HCT116 (cell line): ENCODE measurements at regions not wholly inside any gene's neighbourhood (a gene's known extent, or its start where the extent isn't known, plus 50 kb on each side); places are given as distances from the start of the nearest gene placed in this dataset.

Experiments used
- ATAC-seq: fragments of 200-7000 bp; cut with Tn5 transposase; 2 replicates; pipeline ENCODE4 v1.9.1; 2020; ENCODE audit warnings: mild to moderate bottlenecking, moderate library complexity
- BruUV-seq: library from RNA; stranded (reverse); fragments of 400-500 nt; replicated peaks from 2 replicates; lab custom pipeline; 2021; lab: Mats Ljungman, UMichigan
- CTCF ChIA-PET: fragments of 300-600 bp; sonication (Branson Sonifier 250); formaldehyde crosslinking; loops from one replicate; lab custom pipeline; 2021; ENCODE audit warnings: antibody characterized with exemption; lab: Charles Lee
- POLR2A ChIA-PET: fragments of 300-600, 350-600 bp; sonication (Branson Sonifier 250); formaldehyde crosslinking; loops from one replicate; lab custom pipeline; 2021; ENCODE audit warnings: antibody characterized with exemption; lab: Charles Lee
- RAD21 ChIA-PET, 2 experiments: fragments of 300-600 bp; sonication (Branson Sonifier 250); formaldehyde crosslinking; loops; one replicate each; lab custom pipeline; 2023; ENCODE audit warnings: low total read pairs in 2 of 2; ENCODE audit not compliant: uncharacterized antibody in 2 of 2, unreplicated experiment in 2 of 2, low non-redundant PET in 1 of 2; lab: Charles Lee
- DNase-seq: peaks from one replicate; pipeline ENCODE4 v3.0.0-alpha.2; 2010; ENCODE audit warnings: low read depth, low spot score
- H2AFZ ChIP-seq: fragments of 200-600 bp; shearing (Covaris generic), sonication (generic); 2 replicates; pipeline ENCODE4 v1.6.1; 2017; ENCODE audit warnings: low read depth, mixed run types, mixed read lengths, antibody characterized with exemption, low read length; ENCODE audit not compliant: poor library complexity, severe bottlenecking
- H3K27ac ChIP-seq: 2 replicates; pipeline ENCODE4 v1.5.1; 2012; ENCODE audit warnings: low read depth, low read length
- H3K27me3 ChIP-seq: fragments of 200-600 bp; sonication (generic); 2 replicates; pipeline ENCODE4 v1.6.1; 2016; ENCODE audit warnings: mixed run types, low read length, mixed read lengths; ENCODE audit not compliant: insufficient read depth
- H3K36me3 ChIP-seq, 2 experiments: fragments of 200-500 bp in 1 of 2; fragments of 200-600 bp in 1 of 2; sonication (Bioruptor generic) in 1 of 2; sonication (generic) in 1 of 2; 2 replicates each; pipeline versions ENCODE4 v1.5.1 to v1.6.1; 2014 to 2016; ENCODE audit warnings: low read length in 2 of 2, inconsistent platforms in 1 of 2, mixed read lengths in 1 of 2, mixed run types in 1 of 2; ENCODE audit not compliant: insufficient read depth in 2 of 2, control insufficient read depth in 1 of 2
- H3K4me1 ChIP-seq, 2 experiments: fragments of 200-600 bp in 1 of 2; sonication (generic) in 1 of 2; 2 replicates each; pipeline versions ENCODE4 v1.5.1 to v1.6.1; 2012 to 2017; ENCODE audit warnings: low read length in 2 of 2, inconsistent platforms in 1 of 2, mild to moderate bottlenecking in 1 of 2, mixed read lengths in 1 of 2, mixed run types in 1 of 2, moderate library complexity in 1 of 2; ENCODE audit not compliant: insufficient read depth in 2 of 2, control insufficient read depth in 1 of 2
- H3K4me2 ChIP-seq: fragments of 200-600 bp; sonication (generic); 2 replicates; pipeline ENCODE4 v1.6.1; 2017; ENCODE audit warnings: mixed run types, low read length, mixed read lengths
- H3K4me3 ChIP-seq, 2 experiments: fragments of 200-600 bp in 1 of 2; sonication (generic) in 1 of 2; replicated peaks in 1 of 2; 2 replicates each; pipeline ENCODE4 v1.5.1; 2011 to 2016; ENCODE audit warnings: low read length in 2 of 2, control low read depth in 1 of 2, low read depth in 1 of 2, mild to moderate bottlenecking in 1 of 2, mixed read lengths in 1 of 2, mixed run types in 1 of 2
- H3K79me2 ChIP-seq: fragments of 200-600 bp; sonication (generic); 2 replicates; pipeline ENCODE4 v1.6.1; 2017; ENCODE audit warnings: mild to moderate bottlenecking, mixed run types, low read length, moderate library complexity, mixed read lengths; ENCODE audit not compliant: insufficient read depth
- H3K9ac ChIP-seq: fragments of 200-600 bp; sonication (generic); 2 replicates; pipeline ENCODE4 v1.6.1; 2016; ENCODE audit warnings: low read length, mixed read lengths
- H3K9me2 ChIP-seq: fragments of 200-600 bp; sonication (generic), shearing (Covaris generic); 2 replicates; pipeline ENCODE4 v1.6.1; 2017; ENCODE audit warnings: mixed run types, mild to moderate bottlenecking, moderate library complexity; ENCODE audit not compliant: insufficient read depth
- H3K9me3 ChIP-seq, 2 experiments: fragments of 200-500 bp in 1 of 2; fragments of 200-600 bp in 1 of 2; sonication (Bioruptor generic) in 1 of 2; sonication (generic) in 1 of 2; 2 replicates each; pipeline ENCODE4 v1.6.1; 2014 to 2017; ENCODE audit warnings: low read length in 2 of 2, mixed read lengths in 2 of 2, inconsistent platforms in 1 of 2, low read depth in 1 of 2, mild to moderate bottlenecking in 1 of 2, mixed run types in 1 of 2, moderate library complexity in 1 of 2; ENCODE audit not compliant: control insufficient read depth in 1 of 2, insufficient read depth in 1 of 2
- H4K20me1 ChIP-seq: fragments of 200-600 bp; sonication (generic), shearing (Covaris generic); 2 replicates; pipeline ENCODE4 v1.6.1; 2017; ENCODE audit warnings: mixed run types, mild to moderate bottlenecking, moderate library complexity; ENCODE audit not compliant: insufficient read depth
- CEBPB ChIP-seq: IDR thresholded peaks from 2 replicates; pipeline ENCODE4 v1.6.1; 2012; ENCODE audit warnings: low read depth
- EZH2 ChIP-seq: fragments of 200-600 bp; sonication (generic); IDR thresholded peaks from 2 replicates; pipeline ENCODE4 v1.6.1; 2017; ENCODE audit warnings: antibody characterized with exemption, mixed run types
- EZH2phosphoT487 ChIP-seq: fragments of 200-600 bp; IDR thresholded peaks from 2 replicates; pipeline ENCODE4 v1.6.1; 2018; ENCODE audit warnings: antibody characterized with exemption, borderline replicate concordance
- FOSL1 ChIP-seq: IDR thresholded peaks from 2 replicates; pipeline ENCODE4 v1.6.1; 2012; ENCODE audit warnings: low read depth
- JUND ChIP-seq: IDR thresholded peaks from 2 replicates; pipeline ENCODE4 v1.6.1; 2012
- POLR2A ChIP-seq: IDR thresholded peaks from 2 replicates; pipeline ENCODE4 v1.7.0; 2011; ENCODE audit warnings: borderline replicate concordance; ENCODE audit not compliant: insufficient read depth, insufficient read length; ENCODE audit errors: extremely low read depth
- POLR2AphosphoS5 ChIP-seq: IDR thresholded peaks from 2 replicates; pipeline ENCODE4 v1.6.1; 2011; ENCODE audit warnings: mild to moderate bottlenecking, low read depth, low read length, moderate library complexity
- SP1 ChIP-seq: IDR thresholded peaks from 2 replicates; pipeline ENCODE4 v1.6.1; 2012; ENCODE audit warnings: low read depth
- SRF ChIP-seq: IDR thresholded peaks from 2 replicates; pipeline ENCODE4 v1.6.1; 2012; ENCODE audit warnings: low read depth
- TCF7L2 ChIP-seq: IDR thresholded peaks from 2 replicates; pipeline ENCODE4 v1.7.0; 2011; ENCODE audit warnings: borderline replicate concordance, inconsistent platforms; ENCODE audit not compliant: insufficient read depth, insufficient read length; ENCODE audit errors: extremely low read depth
- YY1 ChIP-seq: IDR thresholded peaks from 2 replicates; pipeline ENCODE4 v1.6.1; 2011; ENCODE audit warnings: low read length, low read depth, moderate library complexity, mild to moderate bottlenecking; ENCODE audit not compliant: insufficient replicate concordance; ENCODE audit errors: extremely low read depth
- ZFX ChIP-seq: fragments of 450-650 bp; IDR thresholded peaks from 2 replicates; pipeline ENCODE4 v1.6.1; 2017
- ZNF274 ChIP-seq: fragments of 200-500 bp; sonication (Bioruptor generic); IDR thresholded peaks from 2 replicates; pipeline ENCODE4 v1.6.1; 2014; ENCODE audit warnings: mild to moderate bottlenecking, low read depth, low read length, inconsistent platforms
- intact Hi-C: fragments of 100-400 bp; cut with micrococcal nuclease; formaldehyde crosslinking; loops from 2 replicates; pipeline ENCODE4 v1.10.0; 2022
- TF ChIP-seq, protein P1 (sequence below): IDR thresholded peaks from 2 replicates; pipeline ENCODE4 v1.6.1; 2012
- TF ChIP-seq, protein P2 (sequence below): IDR thresholded peaks from 2 replicates; pipeline ENCODE4 v1.6.1; 2012; ENCODE audit warnings: low read depth
- TF ChIP-seq, protein P3 (sequence below): IDR thresholded peaks from 2 replicates; pipeline ENCODE4 v1.6.1; 2012

DNA sequence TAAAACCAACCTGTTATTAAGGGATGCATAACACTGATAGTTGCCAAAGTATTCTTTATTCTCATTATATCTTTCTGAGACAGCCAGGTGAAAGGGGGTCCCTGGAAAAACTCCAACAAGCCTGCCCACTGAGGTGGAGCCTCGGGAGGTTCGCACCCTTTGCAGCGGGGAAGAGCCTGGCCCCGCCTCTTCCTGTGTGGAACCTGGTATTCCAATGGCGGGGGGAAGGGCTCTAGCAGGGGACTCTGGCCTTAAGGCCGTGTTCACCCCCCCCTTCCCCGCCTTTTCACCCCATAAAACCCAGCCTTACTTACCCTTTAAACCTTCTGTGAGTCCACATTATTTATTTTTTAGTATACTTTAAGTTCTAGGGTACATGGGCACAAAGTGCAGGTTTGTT, 62.4 kb upstream of the PDK4 start:
- Histone ChIP-seq H3K27me3 (no peaks in the 10 kb centered on the region), H3K9me3 (no peaks in the 10 kb centered on the region), H3K4me1 (no peaks in the 10 kb centered on the region), H3K9ac (no peak overlapping the region), H2AFZ (no peak overlapping the region), H4K20me1 (no peaks in the 10 kb centered on the region), H3K79me2 (no peaks in the 10 kb centered on the region), H3K27ac (no peak overlapping the region), H3K9me2 (no peaks in the 10 kb centered on the region), H3K36me3 (no peaks in the 10 kb centered on the region), H3K4me3 (no peak overlapping the region), H3K4me2 (no peak overlapping the region)
- no TSS peak for BruUV-seq
- DNase-seq (no peak), ATAC-seq (no peak)
- ChIA-PET RAD21 (no interaction called here), POLR2A (no interaction called here), CTCF (no interaction called here)
- intact Hi-C loops, result no loop called here
- no peak for TF ChIP-seq ZFX
- TF ChIP-seq EZH2, result no peak
- no peak for TF ChIP-seq SP1
- no peak for TF ChIP-seq CEBPB
- no peak for TF ChIP-seq ZNF274

DNA sequence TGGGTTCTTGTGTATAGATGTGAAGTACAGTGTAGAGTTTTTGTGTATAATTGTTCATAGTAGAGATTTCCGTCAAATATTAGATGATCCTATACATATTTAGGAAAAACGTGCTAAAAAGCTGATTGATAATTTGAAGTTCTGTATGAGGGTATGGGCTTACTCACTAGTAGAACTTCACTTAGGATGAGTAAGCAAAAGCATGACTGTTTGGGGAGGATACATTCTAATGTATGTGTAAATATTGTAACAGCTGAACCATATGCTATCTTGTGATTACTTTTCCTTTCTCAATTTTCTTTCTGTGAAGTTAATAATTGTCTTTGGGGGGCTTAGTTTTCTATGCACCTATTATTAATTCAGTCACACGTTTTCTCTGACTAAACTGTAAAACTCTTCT, 53.2 kb upstream of the PDK4 start:
- ChIA-PET CTCF (interaction anchor here (0.9 kb wide), 1 partner anchor 104 kb away, joined by 3 read pairs; no protein-coding TSS in a partner anchor), RAD21 (no interaction called here), POLR2A (no interaction called here)
- Histone ChIP-seq H2AFZ (no peak overlapping the region), H3K9ac (no peak overlapping the region), H3K27me3 (no peaks in the 10 kb centered on the region), H4K20me1 (no peaks in the 10 kb centered on the region), H3K4me2 (no peak overlapping the region), H3K9me2 (no peaks in the 10 kb centered on the region), H3K36me3 (no peaks in the 10 kb centered on the region), H3K27ac (no peak overlapping the region), H3K4me3 (no peak overlapping the region), H3K4me1 (no peaks in the 10 kb centered on the region), H3K9me3 (no peaks in the 10 kb centered on the region), H3K79me2 (no peaks in the 10 kb centered on the region)
- no TSS peak for BruUV-seq
- no peak for ATAC-seq
- DNase-seq, result no peak
- intact Hi-C loops, result no loop called here
- TF ChIP-seq EZH2 (no peak), JUND (no peak), EZH2phosphoT487 (no peak), CEBPB (no peak), SP1 (no peak), SRF (no peak), YY1 (no peak), POLR2A (no peak), POLR2AphosphoS5 (no peak), ZNF274 (no peak), TCF7L2 (no peak), FOSL1 (no peak)
- TF ChIP-seq, protein P1, sequence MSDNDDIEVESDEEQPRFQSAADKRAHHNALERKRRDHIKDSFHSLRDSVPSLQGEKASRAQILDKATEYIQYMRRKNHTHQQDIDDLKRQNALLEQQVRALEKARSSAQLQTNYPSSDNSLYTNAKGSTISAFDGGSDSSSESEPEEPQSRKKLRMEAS, result no peak
- TF ChIP-seq, protein P2, sequence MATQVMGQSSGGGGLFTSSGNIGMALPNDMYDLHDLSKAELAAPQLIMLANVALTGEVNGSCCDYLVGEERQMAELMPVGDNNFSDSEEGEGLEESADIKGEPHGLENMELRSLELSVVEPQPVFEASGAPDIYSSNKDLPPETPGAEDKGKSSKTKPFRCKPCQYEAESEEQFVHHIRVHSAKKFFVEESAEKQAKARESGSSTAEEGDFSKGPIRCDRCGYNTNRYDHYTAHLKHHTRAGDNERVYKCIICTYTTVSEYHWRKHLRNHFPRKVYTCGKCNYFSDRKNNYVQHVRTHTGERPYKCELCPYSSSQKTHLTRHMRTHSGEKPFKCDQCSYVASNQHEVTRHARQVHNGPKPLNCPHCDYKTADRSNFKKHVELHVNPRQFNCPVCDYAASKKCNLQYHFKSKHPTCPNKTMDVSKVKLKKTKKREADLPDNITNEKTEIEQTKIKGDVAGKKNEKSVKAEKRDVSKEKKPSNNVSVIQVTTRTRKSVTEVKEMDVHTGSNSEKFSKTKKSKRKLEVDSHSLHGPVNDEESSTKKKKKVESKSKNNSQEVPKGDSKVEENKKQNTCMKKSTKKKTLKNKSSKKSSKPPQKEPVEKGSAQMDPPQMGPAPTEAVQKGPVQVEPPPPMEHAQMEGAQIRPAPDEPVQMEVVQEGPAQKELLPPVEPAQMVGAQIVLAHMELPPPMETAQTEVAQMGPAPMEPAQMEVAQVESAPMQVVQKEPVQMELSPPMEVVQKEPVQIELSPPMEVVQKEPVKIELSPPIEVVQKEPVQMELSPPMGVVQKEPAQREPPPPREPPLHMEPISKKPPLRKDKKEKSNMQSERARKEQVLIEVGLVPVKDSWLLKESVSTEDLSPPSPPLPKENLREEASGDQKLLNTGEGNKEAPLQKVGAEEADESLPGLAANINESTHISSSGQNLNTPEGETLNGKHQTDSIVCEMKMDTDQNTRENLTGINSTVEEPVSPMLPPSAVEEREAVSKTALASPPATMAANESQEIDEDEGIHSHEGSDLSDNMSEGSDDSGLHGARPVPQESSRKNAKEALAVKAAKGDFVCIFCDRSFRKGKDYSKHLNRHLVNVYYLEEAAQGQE, result no peak
- TF ChIP-seq, protein P3, sequence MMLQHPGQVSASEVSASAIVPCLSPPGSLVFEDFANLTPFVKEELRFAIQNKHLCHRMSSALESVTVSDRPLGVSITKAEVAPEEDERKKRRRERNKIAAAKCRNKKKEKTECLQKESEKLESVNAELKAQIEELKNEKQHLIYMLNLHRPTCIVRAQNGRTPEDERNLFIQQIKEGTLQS, result no peak
